Smooth muscle cell (in vitro differentiated cells): ENCODE measurements at regions not wholly inside any gene's neighbourhood (a gene's known extent, or its start where the extent isn't known, plus 50 kb on each side); places are given as distances from the start of the nearest gene placed in this dataset.

ENCODE experiments used
- DNase-seq: peaks from one replicate; lab custom pipeline; 2025; ENCODE audit not compliant: unreplicated experiment; lab: John Stamatoyannopoulos, UW
- H2AFZ ChIP-seq: fragments of 200-600 bp; sonication (generic); 2 replicates; pipeline ENCODE4 v1.6.0; 2016; ENCODE audit warnings: antibody characterized with exemption, low read depth, mild to moderate bottlenecking
- H3F3A ChIP-seq: fragments of 200-600 bp; sonication (generic); 2 replicates; pipeline ENCODE4 v1.6.0; 2017; ENCODE audit warnings: antibody characterized with exemption, low read depth
- H3K27ac ChIP-seq: fragments of 200-600 bp; sonication (generic); 2 replicates; pipeline ENCODE4 v1.5.1; 2016; ENCODE audit warnings: low read depth, mild to moderate bottlenecking
- H3K27me3 ChIP-seq: fragments of 200-600 bp; sonication (generic); 2 replicates; pipeline ENCODE4 v1.6.1; 2016; ENCODE audit warnings: low read depth, mild to moderate bottlenecking
- H3K36me3 ChIP-seq: fragments of 200-600 bp; sonication (generic); 2 replicates; pipeline ENCODE4 v1.5.1; 2016; ENCODE audit warnings: low read depth
- H3K4me1 ChIP-seq: fragments of 200-600 bp; sonication (generic); 2 replicates; pipeline ENCODE4 v1.5.1; 2016; ENCODE audit warnings: low read depth
- H3K4me2 ChIP-seq: fragments of 200-600 bp; sonication (generic); 2 replicates; pipeline ENCODE4 v1.6.0; 2016; ENCODE audit warnings: mild to moderate bottlenecking
- H3K4me3 ChIP-seq: fragments of 200-600 bp; sonication (generic); 2 replicates; pipeline ENCODE4 v1.5.1; 2016; ENCODE audit warnings: mild to moderate bottlenecking
- H3K79me2 ChIP-seq: fragments of 200-600 bp; sonication (generic); 2 replicates; pipeline ENCODE4 v1.6.0; 2016; ENCODE audit warnings: low read depth, mild to moderate bottlenecking
- H3K9ac ChIP-seq: fragments of 200-600 bp; sonication (generic); 2 replicates; pipeline ENCODE4 v1.6.0; 2016; ENCODE audit warnings: low read depth
- H3K9me3 ChIP-seq: fragments of 200-600 bp; sonication (generic); replicated peaks from 2 replicates; pipeline ENCODE4 v1.5.1; 2016; ENCODE audit warnings: low read depth
- H4K20me1 ChIP-seq: fragments of 200-600 bp; sonication (generic); 2 replicates; pipeline ENCODE4 v1.6.0; 2016; ENCODE audit warnings: low read depth
- CTCF ChIP-seq: fragments of 200-600 bp; sonication (generic); IDR thresholded peaks from 2 replicates; pipeline ENCODE4 v1.5.1; 2017; ENCODE audit warnings: borderline replicate concordance, mild to moderate bottlenecking, antibody characterized with exemption; ENCODE audit not compliant: insufficient read depth, poor library complexity, severe bottlenecking
- WGBS: methylation state at CpG from one replicate; pipeline ENCODE4 v1.1.7; 2016; ENCODE audit warnings: low lambda C conversion rate; 5-methylcytosine and 5-hydroxymethylcytosine counted together

- H2AFZ ChIP-seq: no peak overlapping the region
- H3F3A ChIP-seq: no peaks in the 10 kb centered on the region
- DNase-seq: no peak
- no peaks in the 10 kb centered on the region for H3K27me3 ChIP-seq
- H3K4me1 ChIP-seq: no peaks in the 10 kb centered on the region
- WGBS: 80% methylated on average over 8 of the region's 8 CpGs
- no peak for TF ChIP-seq CTCF
- H3K36me3 ChIP-seq: no peaks in the 10 kb centered on the region
- H3K79me2 ChIP-seq: no peaks in the 10 kb centered on the region
- no peak overlapping the region for H3K9ac ChIP-seq
- no peak overlapping the region for H3K27ac ChIP-seq
- no peak overlapping the region for H3K4me2 ChIP-seq
- H3K4me3 ChIP-seq: no peak overlapping the region
- no peaks in the 10 kb centered on the region for H3K9me3 ChIP-seq
- no peaks in the 10 kb centered on the region for H4K20me1 ChIP-seq
Measured at GRCh38 chr7:36070230-36070629, 82.8 kb upstream of the EEPD1 start.

- Histone ChIP-seq H3K4me2 (no peak overlapping the region), H4K20me1 (no peaks in the 10 kb centered on the region), H3K4me1 (peaks cover 5% of the 10 kb centered on the region), H3K4me3 (no peak overlapping the region), H3K27me3 (no peaks in the 10 kb centered on the region), H3K27ac (no peak overlapping the region), H3F3A (no peaks in the 10 kb centered on the region), H2AFZ (no peak overlapping the region), H3K36me3 (no peaks in the 10 kb centered on the region), H3K9ac (no peak overlapping the region), H3K79me2 (no peaks in the 10 kb centered on the region), H3K9me3 (no peaks in the 10 kb centered on the region)
- TF ChIP-seq CTCF: no peak
- no peak for DNase-seq
- 100% methylated on average over 1 of the region's 1 CpG for WGBS
Measured at GRCh38 chr7:36071605-36072004, 81.4 kb upstream of the EEPD1 start.

- TF ChIP-seq CTCF: no peak
- H3K27me3 ChIP-seq: no peaks in the 10 kb centered on the region
- no peaks in the 10 kb centered on the region for H3K9me3 ChIP-seq
- H3K79me2 ChIP-seq: no peaks in the 10 kb centered on the region
- H3K27ac ChIP-seq: no peak overlapping the region
- no peak overlapping the region for H2AFZ ChIP-seq
- no peaks in the 10 kb centered on the region for H3F3A ChIP-seq
- H3K9ac ChIP-seq: no peak overlapping the region
- no peak for DNase-seq
- WGBS: 75% methylated on average over 4 of the region's 4 CpGs
- H4K20me1 ChIP-seq: no peaks in the 10 kb centered on the region
- peaks cover 5% of the 10 kb centered on the region for H3K4me1 ChIP-seq
- H3K36me3 ChIP-seq: no peaks in the 10 kb centered on the region
- no peak overlapping the region for H3K4me2 ChIP-seq
- no peak overlapping the region for H3K4me3 ChIP-seq
Measured at GRCh38 chr7:36072620-36073019, 80.4 kb upstream of the EEPD1 start.

GRCh38 chr7:36075561-36075960 is 77.5 kb upstream of the EEPD1 start:
- Histone ChIP-seq H3F3A (no peaks in the 10 kb centered on the region), H2AFZ (no peak overlapping the region), H3K27ac (no peak overlapping the region), H3K9me3 (no peaks in the 10 kb centered on the region), H3K4me2 (no peak overlapping the region), H3K36me3 (no peaks in the 10 kb centered on the region), H3K4me1 (peaks cover 5% of the 10 kb centered on the region), H3K9ac (no peak overlapping the region), H3K79me2 (no peaks in the 10 kb centered on the region), H3K4me3 (no peak overlapping the region), H4K20me1 (no peaks in the 10 kb centered on the region), H3K27me3 (no peaks in the 10 kb centered on the region)
- no peak for TF ChIP-seq CTCF
- DNase-seq: no peak
